ENCODE measurements at regions not wholly inside any gene's neighbourhood (a gene's known extent, or its start where the extent isn't known, plus 50 kb on each side); places are given as distances from the start of the nearest gene placed in this dataset.

GRCh38 chr2:19256121-19256601 lies 102.3 kb downstream of the OSR1 start:
- Histone ChIP-seq H3K9me3 (ENCODE audit: control insufficient read depth in 1 of 2, insufficient read depth in 1 of 2, low read length in 2 of 2) (no peaks in the 10 kb centered on the region), H3K4me3 (ENCODE audit: low read length) (no peak overlapping the region), H3K36me3 (ENCODE audit: insufficient read depth, low read length) (no peaks in the 10 kb centered on the region), H3K27ac (ENCODE audit: low read depth in 1 of 2, low read length in 2 of 2) (no peak overlapping the region), H3K4me1 (ENCODE audit: insufficient read depth, low read length) (no peaks in the 10 kb centered on the region), H3K27me3 (ENCODE audit: control insufficient read depth in 1 of 2, insufficient read depth in 2 of 2, low read length in 2 of 2) (no peaks in the 10 kb centered on the region)
- Mint-ChIP-seq H3K4me1 (ENCODE audit: low read depth) (no peaks in the 10 kb centered on the region), H3K4me3 (no peak overlapping the region), H3K36me3 (ENCODE audit: low read depth) (no peaks in the 10 kb centered on the region), H3K27ac (no peak overlapping the region), H3K27me3 (no peaks in the 10 kb centered on the region), H3K9me3 (peaks cover 4% of the 10 kb centered on the region)
- ATAC-seq (ENCODE audit: poor library complexity) (no peak), DNase-seq (no peak)
- no peak for TF ChIP-seq CTCF (IDR thresholded peaks at IDR 0.05)
- ChIA-PET POLR2A (no interaction called here), CTCF (no interaction called here)
- intact Hi-C loops (cut with DNase I, micrococcal nuclease): no loop called here

GRCh38 chr2:19255481-19255880 lies 102.9 kb downstream of the OSR1 start:
- CTCF ChIA-PET: no interaction called here
- no peaks in the 10 kb centered on the region for H3K36me3 Mint-ChIP-seq (ENCODE audit: low read depth)

DNA sequence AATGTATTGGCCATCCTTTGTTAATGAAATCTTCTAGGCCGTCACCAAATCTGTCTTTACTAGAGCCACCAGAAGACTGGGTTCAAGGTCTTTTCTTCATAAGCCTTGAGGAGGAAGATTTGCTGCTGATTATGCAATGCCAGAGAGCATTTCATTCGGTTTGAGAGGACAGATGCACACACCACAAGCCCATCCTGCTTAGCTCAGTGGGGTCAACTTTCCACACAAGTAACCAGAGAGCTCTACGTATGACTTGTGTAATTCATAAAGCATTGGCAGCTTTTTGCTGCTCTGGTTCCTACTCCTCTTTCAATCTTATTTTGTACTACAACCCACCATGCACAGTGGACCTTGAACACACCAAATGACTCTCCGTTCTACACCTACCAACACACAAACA lies 106.9 kb downstream of the OSR1 start:
- Histone ChIP-seq H3K27me3 (ENCODE audit: control insufficient read depth in 1 of 2, insufficient read depth in 2 of 2, low read length in 2 of 2) (no peaks in the 10 kb centered on the region), H3K36me3 (ENCODE audit: insufficient read depth, low read length) (no peaks in the 10 kb centered on the region), H3K4me3 (ENCODE audit: low read length) (no peak overlapping the region), H3K27ac (ENCODE audit: low read depth in 1 of 2, low read length in 2 of 2) (no peak overlapping the region), H3K4me1 (ENCODE audit: insufficient read depth, low read length) (no peaks in the 10 kb centered on the region), H3K9me3 (ENCODE audit: control insufficient read depth in 1 of 2, insufficient read depth in 1 of 2, low read length in 2 of 2) (no peaks in the 10 kb centered on the region)
- DNase-seq (no peak), ATAC-seq (ENCODE audit: poor library complexity) (no peak)
- TF ChIP-seq CTCF (IDR thresholded peaks at IDR 0.05): no peak
- intact Hi-C loops (cut with DNase I, micrococcal nuclease): no loop called here
- Mint-ChIP-seq H3K9me3 (no peaks in the 10 kb centered on the region), H3K27me3 (no peaks in the 10 kb centered on the region), H3K36me3 (ENCODE audit: low read depth) (no peaks in the 10 kb centered on the region), H3K27ac (no peak overlapping the region), H3K4me1 (ENCODE audit: low read depth) (no peaks in the 10 kb centered on the region), H3K4me3 (no peak overlapping the region)
- ChIA-PET CTCF (interaction anchor here (0.5 kb wide), 1 partner anchor 13 kb away, joined by 3 read pairs; no protein-coding TSS in a partner anchor), POLR2A (no interaction called here)

More at GRCh38 chr2:19255481-19255880, 102.9 kb downstream of the OSR1 start:
- Mint-ChIP-seq H3K4me3 (no peak overlapping the region), H3K27ac (no peak overlapping the region), H3K27me3 (no peaks in the 10 kb centered on the region), H3K4me1 (ENCODE audit: low read depth) (no peaks in the 10 kb centered on the region), H3K9me3 (peaks cover 4% of the 10 kb centered on the region)
- intact Hi-C loops (cut with DNase I, micrococcal nuclease): no loop called here
- Histone ChIP-seq H3K4me3 (ENCODE audit: low read length) (no peak overlapping the region), H3K9me3 (ENCODE audit: control insufficient read depth in 1 of 2, insufficient read depth in 1 of 2, low read length in 2 of 2) (no peaks in the 10 kb centered on the region), H3K36me3 (ENCODE audit: insufficient read depth, low read length) (no peaks in the 10 kb centered on the region), H3K4me1 (ENCODE audit: insufficient read depth, low read length) (no peaks in the 10 kb centered on the region), H3K27ac (ENCODE audit: low read depth in 1 of 2, low read length in 2 of 2) (no peak overlapping the region), H3K27me3 (ENCODE audit: control insufficient read depth in 1 of 2, insufficient read depth in 2 of 2, low read length in 2 of 2) (no peaks in the 10 kb centered on the region)
- POLR2A ChIA-PET: no interaction called here
- no peak for TF ChIP-seq CTCF (IDR thresholded peaks at IDR 0.05)
- ATAC-seq (ENCODE audit: poor library complexity): no peak
- no peak for DNase-seq
